Cardiac muscle cell (in vitro differentiated cells and primary cell): ENCODE measurements at regions not wholly inside any gene's neighbourhood (a gene's known extent, or its start where the extent isn't known, plus 50 kb on each side); places are given as distances from the start of the nearest gene placed in this dataset.
"Not testable (repeated sequence)": the region's sequence is repeated elsewhere in the genome, so short reads cannot be mapped to it uniquely, and the experiment has no call there.

Source experiments
- DNase-seq, 2 donors: peaks; one replicate each; pipeline versions ENCODE4 v3.0.0 to v3.0.0-alpha.2; 2010 to 2017; ENCODE audit warnings: low read depth in 1 of 2, low spot score in 1 of 2
- H3K27ac ChIP-seq: fragments of 200-600 bp; sonication (generic); 2 replicates; pipeline ENCODE4 v1.5.1; 2016
- H3K27me3 ChIP-seq: fragments of 200-600 bp; sonication (generic); 2 replicates; pipeline ENCODE4 v1.6.0; 2016; ENCODE audit warnings: control low read depth
- H3K36me3 ChIP-seq: fragments of 200-600 bp; sonication (generic); 2 replicates; pipeline ENCODE4 v1.5.1; 2016; ENCODE audit warnings: control low read depth
- H3K4me1 ChIP-seq: fragments of 200-600 bp; sonication (generic); 2 replicates; pipeline ENCODE4 v1.8.1; 2017; ENCODE audit warnings: low read depth, mild to moderate bottlenecking, mixed run types
- H3K4me3 ChIP-seq: fragments of 200-600 bp; sonication (generic); 2 replicates; pipeline ENCODE4 v1.5.1; 2016; ENCODE audit warnings: mild to moderate bottlenecking
- H3K9me3 ChIP-seq: fragments of 200-600 bp; sonication (generic); 2 replicates; pipeline ENCODE4 v1.5.1; 2017; ENCODE audit warnings: low read depth, mild to moderate bottlenecking, control low read depth
- TF ChIP-seq, protein P1 (sequence below): IDR thresholded peaks from 2 replicates; pipeline ENCODE4 v1.5.1; 2012; ENCODE audit warnings: low read depth, mild to moderate bottlenecking, low read length

DNA sequence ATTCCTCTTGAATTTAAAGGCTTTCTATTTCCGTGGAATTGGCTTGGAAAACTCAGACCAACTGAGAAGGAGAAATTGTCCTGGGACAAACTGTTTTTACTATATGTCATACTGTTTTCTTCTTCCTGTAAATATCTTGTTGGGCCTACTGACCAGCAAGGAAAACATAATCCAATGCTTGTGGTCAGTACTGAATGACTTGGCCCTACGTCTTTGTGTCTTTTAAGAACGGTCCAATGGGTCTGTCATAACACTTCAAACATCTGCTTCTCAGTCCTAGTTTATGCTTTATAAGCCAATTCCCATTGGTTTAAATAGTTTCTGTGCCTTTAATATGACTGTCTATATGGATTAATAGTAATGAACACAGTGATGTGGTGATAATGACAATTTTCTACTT is 248.5 kb upstream of the DDHD1 start:
- no peaks in the 10 kb centered on the region for H3K4me1 ChIP-seq
- H3K36me3 ChIP-seq = no peaks in the 10 kb centered on the region
- no peaks in the 10 kb centered on the region for H3K27me3 ChIP-seq
- no peak for DNase-seq
- H3K4me3 ChIP-seq = no peak overlapping the region
- H3K27ac ChIP-seq = no peak overlapping the region
- TF ChIP-seq, protein P1, sequence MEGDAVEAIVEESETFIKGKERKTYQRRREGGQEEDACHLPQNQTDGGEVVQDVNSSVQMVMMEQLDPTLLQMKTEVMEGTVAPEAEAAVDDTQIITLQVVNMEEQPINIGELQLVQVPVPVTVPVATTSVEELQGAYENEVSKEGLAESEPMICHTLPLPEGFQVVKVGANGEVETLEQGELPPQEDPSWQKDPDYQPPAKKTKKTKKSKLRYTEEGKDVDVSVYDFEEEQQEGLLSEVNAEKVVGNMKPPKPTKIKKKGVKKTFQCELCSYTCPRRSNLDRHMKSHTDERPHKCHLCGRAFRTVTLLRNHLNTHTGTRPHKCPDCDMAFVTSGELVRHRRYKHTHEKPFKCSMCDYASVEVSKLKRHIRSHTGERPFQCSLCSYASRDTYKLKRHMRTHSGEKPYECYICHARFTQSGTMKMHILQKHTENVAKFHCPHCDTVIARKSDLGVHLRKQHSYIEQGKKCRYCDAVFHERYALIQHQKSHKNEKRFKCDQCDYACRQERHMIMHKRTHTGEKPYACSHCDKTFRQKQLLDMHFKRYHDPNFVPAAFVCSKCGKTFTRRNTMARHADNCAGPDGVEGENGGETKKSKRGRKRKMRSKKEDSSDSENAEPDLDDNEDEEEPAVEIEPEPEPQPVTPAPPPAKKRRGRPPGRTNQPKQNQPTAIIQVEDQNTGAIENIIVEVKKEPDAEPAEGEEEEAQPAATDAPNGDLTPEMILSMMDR = no peak
- no peaks in the 10 kb centered on the region for H3K9me3 ChIP-seq

DNA sequence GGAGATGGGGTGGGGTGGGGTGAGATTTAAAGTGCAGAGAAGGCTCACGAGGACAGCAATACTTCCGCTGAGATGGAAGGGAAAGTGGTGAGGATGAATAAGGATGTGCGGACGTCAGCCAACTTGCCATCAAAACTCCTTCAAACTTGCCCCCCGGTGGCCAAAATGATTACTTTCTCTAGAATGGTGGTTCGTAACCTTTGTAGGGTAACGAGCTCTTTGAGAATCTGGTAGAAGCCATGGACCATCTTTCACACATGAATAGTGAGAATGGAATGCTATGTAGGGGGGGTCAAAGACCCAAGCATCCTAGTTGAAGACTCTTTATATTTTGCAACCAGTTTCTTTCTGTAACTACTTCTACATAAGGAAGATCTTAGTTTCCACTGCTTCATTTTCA is 245.9 kb upstream of the DDHD1 start:
- Histone ChIP-seq H3K27me3 (no peaks in the 10 kb centered on the region), H3K36me3 (no peaks in the 10 kb centered on the region), H3K4me3 (no peak overlapping the region), H3K4me1 (no peaks in the 10 kb centered on the region), H3K9me3 (no peaks in the 10 kb centered on the region), H3K27ac (no peak overlapping the region)
- TF ChIP-seq, protein P1 = no peak
- DNase-seq = peak in 1 of 2 donors; percentile 39

DNA sequence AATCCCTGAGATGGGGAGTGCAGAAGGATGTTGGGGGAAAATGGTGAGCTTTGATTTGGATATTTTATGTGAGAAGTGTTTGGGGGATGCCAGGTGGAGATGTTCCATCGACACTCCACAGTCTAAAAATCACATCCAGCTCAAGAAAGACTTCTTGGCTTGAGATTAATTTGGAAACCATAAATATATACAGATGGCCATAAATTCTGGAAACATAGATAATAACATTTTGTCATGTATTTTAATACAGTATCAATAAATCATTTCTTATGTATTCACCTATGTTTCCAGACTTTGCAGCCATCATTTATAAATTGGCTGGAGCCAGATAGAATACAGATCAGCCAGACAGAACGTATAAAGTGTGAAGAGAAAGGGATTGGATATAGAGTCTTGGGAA is 245.5 kb upstream of the DDHD1 start:
- no peaks in the 10 kb centered on the region for H3K9me3 ChIP-seq
- no peak overlapping the region for H3K4me3 ChIP-seq
- no peak overlapping the region for H3K27ac ChIP-seq
- H3K36me3 ChIP-seq = no peaks in the 10 kb centered on the region
- H3K27me3 ChIP-seq = no peaks in the 10 kb centered on the region
- H3K4me1 ChIP-seq = no peaks in the 10 kb centered on the region
- DNase-seq = no peak
- TF ChIP-seq, protein P1 = no peak

DNA sequence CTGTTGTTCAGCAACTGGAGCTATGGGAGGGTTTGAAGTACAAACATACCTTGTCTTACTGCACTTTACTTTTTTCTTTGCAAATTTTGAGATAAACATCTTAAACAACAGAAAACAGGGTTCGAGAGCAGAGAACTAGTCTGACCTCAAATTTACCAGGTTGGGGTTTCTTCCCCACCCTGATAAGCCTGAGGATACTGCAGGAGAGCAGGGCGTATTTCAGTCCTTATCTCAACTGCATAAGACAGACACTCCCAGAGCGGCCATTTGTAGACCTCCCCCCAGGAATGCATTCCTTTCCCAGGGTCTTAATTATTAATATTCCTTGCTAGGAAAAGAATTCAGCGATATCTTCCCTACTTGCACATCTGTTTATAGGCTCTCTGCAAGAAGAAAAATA is 242.1 kb upstream of the DDHD1 start:
- H3K9me3 ChIP-seq, H3K27me3 ChIP-seq, DNase-seq, H3K27ac ChIP-seq, H3K36me3 ChIP-seq, H3K4me1 ChIP-seq, H3K4me3 ChIP-seq: not testable (repeated sequence)

DNA sequence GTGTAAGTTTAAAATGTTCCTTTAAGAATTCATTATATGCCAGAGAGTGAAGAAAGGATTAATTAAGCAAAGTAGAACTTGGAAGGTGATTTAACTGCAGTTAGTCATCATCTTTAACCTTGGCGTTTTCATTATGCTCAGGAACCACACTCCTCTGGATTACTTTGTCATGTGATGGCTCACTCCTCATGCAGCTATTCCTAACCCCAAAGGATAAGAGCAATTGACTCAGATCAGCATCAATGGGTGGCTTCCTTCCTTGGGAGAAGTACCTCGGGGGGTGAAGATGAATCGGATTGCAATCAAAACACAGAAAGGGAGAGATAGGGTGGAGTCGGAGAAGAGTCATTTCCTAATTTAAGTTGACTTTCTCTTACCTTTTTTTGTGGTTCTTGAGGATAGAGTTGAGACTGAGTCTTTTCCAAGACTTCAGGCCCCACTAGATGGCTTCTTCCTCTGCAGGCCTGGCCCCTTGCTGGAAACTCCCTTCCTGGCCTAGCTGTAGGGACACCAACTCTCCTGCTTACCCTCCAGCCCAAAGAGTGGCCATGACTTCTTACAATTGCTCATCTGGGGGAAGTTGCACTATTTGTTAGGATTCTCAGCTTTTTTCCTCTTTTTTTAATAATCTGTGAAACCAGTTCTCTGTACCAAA is 238.6 kb upstream of the DDHD1 start:
- H3K27ac ChIP-seq = no peak overlapping the region
- no peaks in the 10 kb centered on the region for H3K36me3 ChIP-seq
- H3K4me3 ChIP-seq = no peak overlapping the region
- no peaks in the 10 kb centered on the region for H3K4me1 ChIP-seq
- H3K27me3 ChIP-seq = no peaks in the 10 kb centered on the region
- DNase-seq = peak in 1 of 2 donors; percentile 26
- H3K9me3 ChIP-seq = no peaks in the 10 kb centered on the region
- TF ChIP-seq, protein P1 = no peak

DNA sequence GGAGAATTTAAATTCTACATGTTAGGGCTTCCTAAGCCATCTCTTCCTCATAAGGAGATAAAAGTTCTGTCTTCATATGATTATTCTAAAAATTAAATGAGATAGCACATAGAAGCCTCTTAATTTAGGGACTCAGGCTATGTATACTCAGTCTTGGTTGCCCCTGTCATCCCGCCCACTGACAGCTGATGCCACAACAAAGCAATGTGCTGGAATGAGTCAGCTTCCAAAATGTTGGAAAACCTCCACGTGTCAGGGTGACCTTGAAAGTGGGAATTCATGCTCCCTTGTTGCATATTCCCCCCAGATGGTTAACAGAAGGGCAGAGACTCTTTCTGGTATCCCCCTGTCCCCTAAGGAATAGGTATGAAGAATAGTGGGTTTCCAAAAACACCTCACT is 238.0 kb upstream of the DDHD1 start:
- DNase-seq = peak in 1 of 2 donors; percentile 60
- TF ChIP-seq, protein P1 = no peak
- Histone ChIP-seq H3K27me3 (no peaks in the 10 kb centered on the region), H3K9me3 (no peaks in the 10 kb centered on the region), H3K27ac (no peak overlapping the region), H3K4me1 (no peaks in the 10 kb centered on the region), H3K4me3 (no peak overlapping the region), H3K36me3 (no peaks in the 10 kb centered on the region)
